ENCODE measurements at regions not wholly inside any gene's neighbourhood (a gene's known extent, or its start where the extent isn't known, plus 50 kb on each side); places are given as distances from the start of the nearest gene placed in this dataset.

- TF ChIP-seq WRNIP1 (IDR thresholded peaks at IDR 0.05; ENCODE audit: borderline replicate concordance, low read depth, low read length), result no peak
- no peak for TF ChIP-seq HSF1 (IDR thresholded peaks at IDR 0.05; ENCODE audit: low read depth, low read length)
- TF ChIP-seq STAT1 (conservative IDR thresholded peaks at IDR 0.05), result no peak
- TF ChIP-seq MTA2 (IDR thresholded peaks at IDR 0.05; ENCODE audit: low read depth), result no peak
- TF ChIP-seq ZBED1 (IDR thresholded peaks at IDR 0.05; ENCODE audit: borderline replicate concordance), result no peak
- TF ChIP-seq IRF4 (IDR thresholded peaks at IDR 0.05; ENCODE audit: low read depth, low read length), result no peak
Measured at GRCh38 chr1:191256917-191257316, 779.3 kb upstream of the BRINP3 start (continued).

- POLR2A ChIA-PET, result no interaction called here
- TF ChIP-seq ASH2L (IDR thresholded peaks at IDR 0.05; ENCODE audit: borderline replicate concordance, low read depth) (no peak), NRF1 (conservative IDR thresholded peaks at IDR 0.05; ENCODE audit: low read depth, low read length) (no peak), NR2C2 (IDR thresholded peaks at IDR 0.05; ENCODE audit: borderline replicate concordance, control insufficient read depth, insufficient read length, low read depth) (no peak), ZNF384 (IDR thresholded peaks at IDR 0.05; ENCODE audit: borderline replicate concordance, low read depth, low read length) (no peak), PAX8 (IDR thresholded peaks at IDR 0.05) (no peak), SIN3A (IDR thresholded peaks at IDR 0.05; ENCODE audit: low read depth, low read length) (no peak), SREBF1 (IDR thresholded peaks at IDR 0.05; ENCODE audit: low read length) (no peak), POU2F2 (IDR thresholded peaks at IDR 0.05; ENCODE audit: borderline replicate concordance, low read depth, low read length) (no peak), KDM1A (IDR thresholded peaks at IDR 0.05; ENCODE audit: borderline replicate concordance) (no peak), IKZF1 (conservative IDR thresholded peaks at IDR 0.05) (no peak), CBX5 (IDR thresholded peaks at IDR 0.05; ENCODE audit: low read depth) (no peak), EGR1 (IDR thresholded peaks at IDR 0.05; ENCODE audit: borderline replicate concordance in 1 of 2, low read depth in 2 of 2, low read length in 2 of 2) (no peak)
- no peak overlapping the region for H3K9ac ChIP-seq (ENCODE audit: control insufficient read depth, insufficient read depth, low read length)
- no peaks in the 10 kb centered on the region for H3K9me3 ChIP-seq (replicated peaks; ENCODE audit: control insufficient read depth, insufficient read depth, low read length)
- no peaks in the 10 kb centered on the region for H3K36me3 ChIP-seq (ENCODE audit: control insufficient read depth in 2 of 2, insufficient read depth in 2 of 2, low read length in 1 of 2)
- no peak overlapping the region for H3K4me2 ChIP-seq (ENCODE audit: control insufficient read depth, insufficient read depth)
- no peak overlapping the region for H2AFZ ChIP-seq (ENCODE audit: control insufficient read depth, low read depth, low read length)
- DNase-seq (ENCODE audit: low read depth, low spot score) (no peak), ATAC-seq (no peak), FAIRE-seq (no peak)
- intact Hi-C loops (cut with micrococcal nuclease; ENCODE audit: unreplicated experiment) (no loop called here), in situ Hi-C loops (cut with MboI) (no loop called here)
- H3K27ac ChIP-seq (ENCODE audit: control insufficient read depth, insufficient read depth), result no peak overlapping the region
- SMC1A ChIA-PET (ENCODE audit: uncharacterized antibody, unreplicated experiment), result interaction anchor here (0.7 kb wide), 1 partner anchor 18 kb away, joined by 3 read pairs; no protein-coding TSS in a partner anchor
- H3K79me2 ChIP-seq (ENCODE audit: control insufficient read depth, insufficient read depth, low read length), result no peaks in the 10 kb centered on the region
- CTCF ChIA-PET, result no interaction called here
- BruUV-seq (replicated peaks), result no TSS peak
- 48% methylated on average over 1 of the region's 1 CpG for WGBS (ENCODE audit: insufficient coverage, insufficient replicate concordance, low lambda C conversion rate, missing lambda C conversion rate)
- RAD21 ChIA-PET (ENCODE audit: unreplicated experiment), result no interaction called here
- H3K4me3 ChIP-seq, result no peak overlapping the region
- H3K27me3 ChIP-seq (replicated peaks in 1 of 2; ENCODE audit: control insufficient read depth in 2 of 2, insufficient read depth in 2 of 2, low read length in 1 of 2), result no peaks in the 10 kb centered on the region
- no peaks in the 10 kb centered on the region for H3K4me1 ChIP-seq (ENCODE audit: control insufficient read depth, insufficient read depth, low read length)
- H4K20me1 ChIP-seq (ENCODE audit: control insufficient read depth, insufficient read depth), result no peaks in the 10 kb centered on the region
Measured at GRCh38 chr1:191260056-191260455, 782.4 kb upstream of the BRINP3 start.

Data from GM12878 (cell line).